ENCODE measurements at regions not wholly inside any gene's neighbourhood (a gene's known extent, or its start where the extent isn't known, plus 50 kb on each side); places are given as distances from the start of the nearest gene placed in this dataset.
"Not testable (repeated sequence)": the region's sequence is repeated elsewhere in the genome, so short reads cannot be mapped to it uniquely, and the experiment has no call there.

GRCh38 chr2:238720232-238720672 is 127.6 kb upstream of the TWIST2 start:
- Histone ChIP-seq H3K4me1 (peaks cover 0 to 6% (median 2%) of the 10 kb centered on the region in 4 donors), H3K9me3 (no peaks in the 10 kb centered on the region), H3K4me3 (no peak overlapping the region), H3K27ac (no peak overlapping the region), H3K27me3 (no peaks in the 10 kb centered on the region), H3K36me3 (no peaks in the 10 kb centered on the region)
- intact Hi-C loops (cut with DNase I; ENCODE audit: low total_unique reads): no loop called here
- WGBS, 2 donors (ENCODE audit: low coverage in 1 of 2): 13 to 41% methylated on average over 3 to 15 of the region's 15 CpGs
- peak; percentile 56 for DNase-seq
- in situ Hi-C loops (cut with MboI; ENCODE audit: low pct_ligation_motif_present in 1 of 4, low pct_unique_long_range_greater_than_20kb in 1 of 4, low sequenced_read_pairs in 3 of 4): no loop called here
- TF ChIP-seq, protein P1, sequence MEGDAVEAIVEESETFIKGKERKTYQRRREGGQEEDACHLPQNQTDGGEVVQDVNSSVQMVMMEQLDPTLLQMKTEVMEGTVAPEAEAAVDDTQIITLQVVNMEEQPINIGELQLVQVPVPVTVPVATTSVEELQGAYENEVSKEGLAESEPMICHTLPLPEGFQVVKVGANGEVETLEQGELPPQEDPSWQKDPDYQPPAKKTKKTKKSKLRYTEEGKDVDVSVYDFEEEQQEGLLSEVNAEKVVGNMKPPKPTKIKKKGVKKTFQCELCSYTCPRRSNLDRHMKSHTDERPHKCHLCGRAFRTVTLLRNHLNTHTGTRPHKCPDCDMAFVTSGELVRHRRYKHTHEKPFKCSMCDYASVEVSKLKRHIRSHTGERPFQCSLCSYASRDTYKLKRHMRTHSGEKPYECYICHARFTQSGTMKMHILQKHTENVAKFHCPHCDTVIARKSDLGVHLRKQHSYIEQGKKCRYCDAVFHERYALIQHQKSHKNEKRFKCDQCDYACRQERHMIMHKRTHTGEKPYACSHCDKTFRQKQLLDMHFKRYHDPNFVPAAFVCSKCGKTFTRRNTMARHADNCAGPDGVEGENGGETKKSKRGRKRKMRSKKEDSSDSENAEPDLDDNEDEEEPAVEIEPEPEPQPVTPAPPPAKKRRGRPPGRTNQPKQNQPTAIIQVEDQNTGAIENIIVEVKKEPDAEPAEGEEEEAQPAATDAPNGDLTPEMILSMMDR (IDR thresholded peaks at IDR 0.05): peak; percentile 51 to 71 (median 58)
- TF ChIP-seq EP300 (IDR thresholded peaks at IDR 0.05; ENCODE audit: low read depth) (no peak), POLR2A (IDR thresholded peaks at IDR 0.05) (no peak)

DNA sequence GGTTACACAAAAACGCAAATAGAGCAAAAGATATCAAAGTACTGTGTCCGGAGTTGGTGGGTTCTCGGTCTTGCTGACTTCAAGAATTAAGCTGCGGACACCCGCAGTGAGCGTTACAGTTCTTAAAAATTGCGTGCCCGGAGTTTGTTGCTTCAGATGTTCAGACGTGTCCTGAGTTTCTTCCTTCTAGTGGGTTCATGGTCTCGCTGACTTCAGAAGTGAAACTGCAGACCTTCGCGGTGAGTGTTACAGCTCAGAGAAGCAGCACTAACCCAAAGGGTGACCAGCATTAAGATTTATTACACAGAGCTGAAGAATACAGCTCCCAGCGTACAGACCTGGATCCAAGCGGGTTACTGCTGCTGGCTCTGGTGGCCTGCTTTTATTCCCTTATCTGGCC is 125.7 kb upstream of the TWIST2 start:
- intact Hi-C loops (cut with DNase I; ENCODE audit: low total_unique reads) (no loop called here), in situ Hi-C loops (cut with MboI; ENCODE audit: low pct_ligation_motif_present in 1 of 4, low pct_unique_long_range_greater_than_20kb in 1 of 4, low sequenced_read_pairs in 3 of 4) (no loop called here)
- WGBS, 2 donors (ENCODE audit: low coverage in 1 of 2): 88 to 97% methylated on average over 11 to 14 of the region's 14 CpGs
- Histone ChIP-seq H3K36me3 (no peaks in the 10 kb centered on the region), H3K4me1 (peaks cover 0 to 9% (median 4%) of the 10 kb centered on the region in 4 donors), H3K4me3 (no peak overlapping the region), H3K27me3 (no peaks in the 10 kb centered on the region), H3K27ac (no peak overlapping the region), H3K9me3 (no peaks in the 10 kb centered on the region)
- TF ChIP-seq EP300 (IDR thresholded peaks at IDR 0.05; ENCODE audit: low read depth) (no peak), POLR2A (IDR thresholded peaks at IDR 0.05) (no peak), POLR2AphosphoS5 (IDR thresholded peaks at IDR 0.05) (no peak)
- TF ChIP-seq, protein P1 (IDR thresholded peaks at IDR 0.05): no peak
- no peak for DNase-seq

DNA sequence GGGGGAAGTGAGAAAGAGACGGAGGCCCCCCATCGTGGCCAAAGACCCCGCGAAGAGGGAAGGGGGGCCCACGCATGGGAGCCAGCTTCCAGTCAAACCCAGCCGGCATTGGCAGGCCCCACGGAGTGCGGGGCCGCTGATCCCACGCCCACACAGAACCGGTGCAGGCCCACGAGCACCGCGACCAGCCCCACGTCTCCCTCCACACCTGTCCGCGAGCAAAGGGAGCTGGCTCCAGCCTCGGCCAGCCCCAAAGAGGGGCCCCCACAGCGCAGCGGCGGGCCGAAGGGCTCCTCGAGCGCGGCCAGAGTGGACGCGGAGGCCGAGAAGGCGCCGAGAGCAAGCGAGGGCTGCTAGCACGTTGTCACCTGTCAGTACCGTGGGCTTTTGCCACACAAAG is 125.0 kb upstream of the TWIST2 start:
- WGBS, 2 donors (ENCODE audit: low coverage in 1 of 2): 86 to 95% methylated on average over 7 to 33 of the region's 33 CpGs
- intact Hi-C loops (cut with DNase I; ENCODE audit: low total_unique reads): no loop called here
- in situ Hi-C loops (cut with MboI; ENCODE audit: low pct_ligation_motif_present in 1 of 4, low pct_unique_long_range_greater_than_20kb in 1 of 4, low sequenced_read_pairs in 3 of 4): no loop called here
- no peak for DNase-seq
- Histone ChIP-seq H3K4me3 (no peak overlapping the region), H3K36me3 (no peaks in the 10 kb centered on the region), H3K4me1 (peaks cover 0 to 13% (median 5%) of the 10 kb centered on the region in 4 donors), H3K9me3 (no peaks in the 10 kb centered on the region), H3K27ac (no peak overlapping the region), H3K27me3 (no peaks in the 10 kb centered on the region)
- no peak for TF ChIP-seq EP300 (IDR thresholded peaks at IDR 0.05; ENCODE audit: low read depth)
- no peak for TF ChIP-seq POLR2A (IDR thresholded peaks at IDR 0.05)
- TF ChIP-seq, protein P1 (IDR thresholded peaks at IDR 0.05): no peak
- no peak for TF ChIP-seq POLR2AphosphoS5 (IDR thresholded peaks at IDR 0.05)

DNA sequence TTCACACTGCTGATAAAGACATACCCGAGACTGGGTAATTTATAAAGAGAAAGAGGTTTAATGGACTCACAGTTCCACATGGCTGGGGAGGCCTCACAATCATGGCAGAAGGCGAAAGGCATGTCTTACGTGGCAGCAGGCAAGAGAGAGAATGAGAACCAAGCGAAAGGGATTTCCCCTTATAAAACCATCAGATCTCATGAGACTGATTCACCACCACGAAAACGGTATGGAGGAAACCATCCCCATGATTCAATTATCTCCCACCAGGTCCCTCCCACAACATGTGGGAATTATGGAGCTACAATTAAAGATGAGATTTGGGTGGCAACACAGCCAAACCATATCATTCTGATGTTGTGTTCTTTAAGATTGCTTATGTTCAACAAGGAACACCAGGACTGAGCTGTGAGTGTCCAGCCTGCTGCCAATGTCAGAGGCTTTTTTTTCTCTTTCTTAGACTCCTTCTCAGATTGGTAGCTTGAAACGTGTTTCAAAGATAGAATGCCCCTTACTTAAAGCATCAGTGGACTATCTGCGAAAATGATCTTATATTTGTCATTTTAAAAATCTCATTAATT is 124.1 kb upstream of the TWIST2 start:
- H3K27ac ChIP-seq: peak overlapping the region in 2 of 4 donors; percentile 61 to 64
- DNase-seq; intact Hi-C loops (cut with DNase I; ENCODE audit: low total_unique reads); H3K9me3 ChIP-seq; H3K4me3 ChIP-seq; in situ Hi-C loops (cut with MboI; ENCODE audit: low pct_ligation_motif_present in 1 of 4, low pct_unique_long_range_greater_than_20kb in 1 of 4, low sequenced_read_pairs in 3 of 4); H3K36me3 ChIP-seq; H3K27me3 ChIP-seq: not testable (repeated sequence)
- H3K4me1 ChIP-seq: peaks cover 0 to 19% (median 5%) of the 10 kb centered on the region in 4 donors
- 57 to 59% methylated on average over 5 to 8 of the region's 8 CpGs for WGBS, 2 donors (ENCODE audit: low coverage in 1 of 2)

DNA sequence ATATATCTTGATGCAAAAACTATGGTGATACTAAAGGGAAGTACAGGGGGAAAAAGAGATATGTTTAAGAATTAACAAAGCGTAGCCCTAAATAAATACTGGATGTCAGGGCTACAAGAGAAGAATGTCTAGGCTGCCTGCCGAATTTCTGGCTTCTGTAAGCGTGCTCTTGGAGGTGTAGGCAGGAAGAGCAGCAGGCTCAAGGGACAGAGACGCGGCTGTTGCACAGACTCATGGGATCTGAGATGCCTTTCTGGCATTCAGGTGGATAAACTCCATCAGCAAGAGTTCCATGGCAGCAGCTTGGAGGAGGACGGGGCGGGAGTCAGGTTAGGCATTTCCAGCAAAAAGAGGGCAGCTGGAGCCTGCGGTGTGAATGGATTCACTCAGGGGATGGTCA is 123.2 kb upstream of the TWIST2 start:
- H3K4me3 ChIP-seq: no peak overlapping the region
- TF ChIP-seq, protein P1 (IDR thresholded peaks at IDR 0.05): no peak
- TF ChIP-seq POLR2AphosphoS5 (IDR thresholded peaks at IDR 0.05) (no peak), EP300 (IDR thresholded peaks at IDR 0.05; ENCODE audit: low read depth) (no peak), POLR2A (IDR thresholded peaks at IDR 0.05) (no peak)
- 69 to 70% methylated on average over 7 to 8 of the region's 8 CpGs for WGBS, 2 donors (ENCODE audit: low coverage in 1 of 2)
- H3K9me3 ChIP-seq: no peaks in the 10 kb centered on the region
- peak overlapping the region; percentile 9 to 64 (median 44) for H3K27ac ChIP-seq
- intact Hi-C loops (cut with DNase I; ENCODE audit: low total_unique reads): no loop called here
- no peak for DNase-seq
- no peaks in the 10 kb centered on the region for H3K36me3 ChIP-seq
- no peaks in the 10 kb centered on the region for H3K27me3 ChIP-seq
- in situ Hi-C loops (cut with MboI; ENCODE audit: low pct_ligation_motif_present in 1 of 4, low pct_unique_long_range_greater_than_20kb in 1 of 4, low sequenced_read_pairs in 3 of 4): no loop called here
- peaks cover 0 to 28% (median 12%) of the 10 kb centered on the region in 4 donors for H3K4me1 ChIP-seq

Measured in transverse colon (tissue), 4 donors.